ENCODE measurements at regions not wholly inside any gene's neighbourhood (a gene's known extent, or its start where the extent isn't known, plus 50 kb on each side); places are given as distances from the start of the nearest gene placed in this dataset.

DNA sequence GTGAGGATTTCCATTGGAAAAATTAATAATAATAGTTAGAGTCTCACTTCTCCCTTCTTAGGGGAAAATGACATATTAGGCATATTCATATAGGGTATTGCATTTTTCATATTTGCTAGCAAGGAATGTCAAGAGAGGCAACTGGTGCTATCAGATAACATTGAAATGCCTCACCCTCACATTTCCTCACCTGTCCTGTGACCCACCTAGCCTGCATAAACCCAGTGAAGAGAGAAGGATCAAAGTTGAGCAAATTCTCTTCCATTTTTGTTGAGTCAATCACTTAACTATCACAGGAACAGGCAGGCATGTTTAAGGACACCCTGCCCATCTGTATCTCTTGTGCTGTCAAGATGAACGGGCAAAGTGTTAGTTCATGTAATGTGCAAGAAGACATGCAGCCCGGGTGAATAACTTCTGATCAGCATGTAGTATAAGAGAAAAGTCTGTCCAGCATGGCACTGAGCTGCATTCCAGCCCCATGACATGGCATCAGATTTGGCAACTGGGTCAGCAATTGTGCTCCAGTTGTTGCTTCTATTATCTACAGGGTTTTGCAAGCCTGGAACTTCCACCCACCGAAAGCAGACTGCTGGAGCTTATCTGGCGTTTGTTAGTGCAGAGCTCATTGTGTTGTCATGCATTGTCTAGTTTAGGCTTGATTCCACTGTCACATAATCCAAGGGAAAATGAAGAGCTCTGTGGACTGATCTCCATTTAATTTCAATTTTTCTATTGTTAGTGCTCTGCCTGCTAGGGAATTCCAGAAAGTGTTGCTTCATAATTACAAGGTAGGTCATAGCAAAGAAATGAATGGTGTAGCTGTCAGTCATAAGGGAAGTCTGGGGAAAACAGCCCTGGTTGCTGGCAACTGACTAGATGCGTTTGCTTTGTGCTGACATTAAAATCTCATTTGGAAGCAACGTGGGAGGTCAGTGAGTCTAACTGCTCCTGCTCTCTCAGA lies 138.4 kb upstream of the TNFAIP3 start:
- Histone ChIP-seq H3K27me3 (ENCODE audit: control insufficient read depth, insufficient read depth, low read length) (no peaks in the 10 kb centered on the region), H3K9me3 (ENCODE audit: control insufficient read depth, insufficient read depth, low read length) (no peaks in the 10 kb centered on the region), H3K4me3 (ENCODE audit: low read depth, low read length) (no peak overlapping the region), H3K27ac (ENCODE audit: low read depth, low read length) (no peak overlapping the region)
- DNase-seq (ENCODE audit: low read depth, low spot score), result peak; percentile 54
- CTCF ChIA-PET, result interaction anchor here (1.3 kb wide), 1 partner anchor 20 kb away, joined by 3 read pairs; no protein-coding TSS in a partner anchor
- POLR2A ChIA-PET, result no interaction called here
- TF ChIP-seq, protein P1, sequence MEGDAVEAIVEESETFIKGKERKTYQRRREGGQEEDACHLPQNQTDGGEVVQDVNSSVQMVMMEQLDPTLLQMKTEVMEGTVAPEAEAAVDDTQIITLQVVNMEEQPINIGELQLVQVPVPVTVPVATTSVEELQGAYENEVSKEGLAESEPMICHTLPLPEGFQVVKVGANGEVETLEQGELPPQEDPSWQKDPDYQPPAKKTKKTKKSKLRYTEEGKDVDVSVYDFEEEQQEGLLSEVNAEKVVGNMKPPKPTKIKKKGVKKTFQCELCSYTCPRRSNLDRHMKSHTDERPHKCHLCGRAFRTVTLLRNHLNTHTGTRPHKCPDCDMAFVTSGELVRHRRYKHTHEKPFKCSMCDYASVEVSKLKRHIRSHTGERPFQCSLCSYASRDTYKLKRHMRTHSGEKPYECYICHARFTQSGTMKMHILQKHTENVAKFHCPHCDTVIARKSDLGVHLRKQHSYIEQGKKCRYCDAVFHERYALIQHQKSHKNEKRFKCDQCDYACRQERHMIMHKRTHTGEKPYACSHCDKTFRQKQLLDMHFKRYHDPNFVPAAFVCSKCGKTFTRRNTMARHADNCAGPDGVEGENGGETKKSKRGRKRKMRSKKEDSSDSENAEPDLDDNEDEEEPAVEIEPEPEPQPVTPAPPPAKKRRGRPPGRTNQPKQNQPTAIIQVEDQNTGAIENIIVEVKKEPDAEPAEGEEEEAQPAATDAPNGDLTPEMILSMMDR (IDR thresholded peaks at IDR 0.05; ENCODE audit: low read depth, low read length), result no peak

DNA sequence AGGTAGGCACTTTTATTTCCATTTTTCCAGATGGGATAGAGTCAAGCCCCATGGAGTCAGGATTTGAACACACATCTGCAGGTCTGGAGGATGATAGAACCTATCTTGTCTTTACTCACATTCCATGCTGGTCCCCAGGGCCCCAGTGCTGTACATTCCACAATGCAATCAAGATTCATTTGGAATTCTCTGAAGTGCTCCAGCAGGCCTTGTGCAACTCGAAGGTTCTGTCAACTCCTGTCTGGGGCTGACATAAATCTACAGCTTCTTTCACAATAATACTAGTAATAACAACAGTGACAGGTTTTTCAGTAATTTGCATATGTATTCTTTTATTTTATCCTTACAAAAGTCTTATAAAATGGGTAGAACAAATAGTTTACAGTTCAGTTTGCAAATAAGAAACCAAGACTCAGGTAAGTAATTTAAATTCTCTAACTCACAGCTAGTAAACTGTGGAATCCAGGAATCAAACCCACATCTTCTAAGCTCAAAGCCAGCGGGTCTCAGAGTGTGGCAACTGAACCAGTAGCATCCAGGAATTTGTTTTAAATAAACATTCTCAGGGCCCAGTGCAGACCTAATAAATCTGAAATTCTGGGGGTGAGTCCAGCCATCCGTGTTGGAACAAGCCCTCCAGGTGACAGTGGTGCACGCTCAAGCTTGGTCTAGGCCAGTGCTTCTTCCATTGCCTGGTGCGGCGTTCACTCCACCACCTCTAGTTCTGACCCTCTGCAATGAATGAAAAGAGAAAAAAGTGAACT lies 137.0 kb upstream of the TNFAIP3 start:
- H3K27me3 ChIP-seq (ENCODE audit: control insufficient read depth, insufficient read depth, low read length), result no peaks in the 10 kb centered on the region
- no peak for DNase-seq (ENCODE audit: low read depth, low spot score)
- CTCF ChIA-PET, result no interaction called here
- POLR2A ChIA-PET, result no interaction called here
- TF ChIP-seq, protein P1 (IDR thresholded peaks at IDR 0.05; ENCODE audit: low read depth, low read length), result no peak
- no peaks in the 10 kb centered on the region for H3K9me3 ChIP-seq (ENCODE audit: control insufficient read depth, insufficient read depth, low read length)
- H3K27ac ChIP-seq (ENCODE audit: low read depth, low read length), result no peak overlapping the region
- H3K4me3 ChIP-seq (ENCODE audit: low read depth, low read length), result no peak overlapping the region

DNA sequence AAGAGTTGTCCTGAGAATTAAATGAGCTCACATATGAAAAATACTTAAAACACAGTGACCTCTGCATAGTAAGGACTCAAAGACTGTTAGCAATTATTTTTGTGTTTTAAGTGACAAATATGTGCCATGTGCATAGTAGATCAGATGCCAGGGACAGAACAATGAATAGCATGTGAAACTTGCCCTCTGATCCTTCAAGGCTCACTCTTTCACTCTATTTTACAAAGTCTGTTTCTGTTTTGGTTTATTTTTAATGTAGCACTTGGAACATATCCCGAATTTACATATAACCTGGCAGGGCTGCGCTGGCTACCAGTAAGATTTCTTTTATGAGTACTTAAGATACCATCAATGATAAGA lies 135.5 kb upstream of the TNFAIP3 start:
- H3K27ac ChIP-seq (ENCODE audit: low read depth, low read length), result no peak overlapping the region
- H3K9me3 ChIP-seq (ENCODE audit: control insufficient read depth, insufficient read depth, low read length), result no peaks in the 10 kb centered on the region
- H3K4me3 ChIP-seq (ENCODE audit: low read depth, low read length), result no peak overlapping the region
- TF ChIP-seq, protein P1 (IDR thresholded peaks at IDR 0.05; ENCODE audit: low read depth, low read length), result no peak
- no peak for DNase-seq (ENCODE audit: low read depth, low spot score)
- CTCF ChIA-PET, result no interaction called here
- POLR2A ChIA-PET, result no interaction called here
- H3K27me3 ChIP-seq (ENCODE audit: control insufficient read depth, insufficient read depth, low read length), result no peaks in the 10 kb centered on the region

DNA sequence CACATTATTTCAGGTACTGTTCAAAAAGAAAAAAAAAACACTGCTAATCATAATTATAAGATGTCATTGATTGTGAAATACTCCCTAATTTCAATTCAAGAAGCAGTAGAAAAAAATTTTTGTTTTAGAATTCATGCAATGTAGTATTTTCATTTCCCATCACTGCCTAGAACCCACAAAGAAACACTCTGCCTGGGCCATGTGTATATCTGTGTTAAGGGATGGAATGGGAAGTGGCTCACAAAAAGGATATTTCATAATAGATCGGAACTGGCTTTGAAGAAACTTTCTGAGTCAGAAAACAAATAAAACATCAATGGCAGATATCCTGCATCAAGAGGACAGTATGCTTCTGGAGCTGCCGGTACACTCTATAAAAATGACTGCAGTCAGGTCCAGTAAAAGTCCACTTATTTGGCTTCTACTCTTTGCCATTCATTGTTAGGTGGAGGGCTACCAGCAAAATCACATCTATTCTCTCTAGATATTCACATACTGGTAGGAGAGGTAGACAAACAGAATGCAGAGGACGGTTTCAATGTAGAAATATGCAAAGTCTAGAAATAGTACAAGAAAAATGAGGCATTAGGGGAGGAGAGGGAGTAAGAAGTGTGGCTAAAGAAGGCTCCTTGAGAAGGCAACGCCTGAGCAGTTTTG lies 135.0 kb upstream of the TNFAIP3 start:
- H3K27me3 ChIP-seq (ENCODE audit: control insufficient read depth, insufficient read depth, low read length), result no peaks in the 10 kb centered on the region
- no peak for DNase-seq (ENCODE audit: low read depth, low spot score)
- no peaks in the 10 kb centered on the region for H3K9me3 ChIP-seq (ENCODE audit: control insufficient read depth, insufficient read depth, low read length)
- CTCF ChIA-PET, result interaction anchor here (1.1 kb wide), 1 partner anchor 135 kb away, joined by 9 read pairs; the partner anchor contains the start of gene TNFAIP3
- no peak overlapping the region for H3K4me3 ChIP-seq (ENCODE audit: low read depth, low read length)
- no peak overlapping the region for H3K27ac ChIP-seq (ENCODE audit: low read depth, low read length)
- POLR2A ChIA-PET, result no interaction called here
- TF ChIP-seq, protein P1 (IDR thresholded peaks at IDR 0.05; ENCODE audit: low read depth, low read length), result no peak

Measured in AG04450 (cell line).